Astrocyte of the spinal cord (primary cell): ENCODE measurements at regions not wholly inside any gene's neighbourhood (a gene's known extent, or its start where the extent isn't known, plus 50 kb on each side); places are given as distances from the start of the nearest gene placed in this dataset.

Experiments
- DNase-seq: peaks from one replicate; pipeline ENCODE4 v3.0.0; 2011; ENCODE audit warnings: low read depth, low spot score
- H3K4me3 ChIP-seq: 2 replicates; pipeline ENCODE4 v1.5.1; 2011; ENCODE audit warnings: low read depth, mild to moderate bottlenecking, low read length, moderate library complexity
- CTCF ChIP-seq: IDR thresholded peaks from 2 replicates; pipeline ENCODE4 v1.5.1; 2012; ENCODE audit warnings: low read depth, mild to moderate bottlenecking, low read length, inconsistent platforms
- in situ Hi-C: cut with HindIII; loops from 2 replicates; pipeline ENCODE4 v1.10.0; 2017; ENCODE audit warnings: low sequenced_read_pairs

GRCh38 chr1:209232197-209232596, 351.3 kb upstream of the CAMK1G start:
- no peak for TF ChIP-seq CTCF
- in situ Hi-C loops: no loop called here
- no peak for DNase-seq
- H3K4me3 ChIP-seq: no peak overlapping the region

DNA sequence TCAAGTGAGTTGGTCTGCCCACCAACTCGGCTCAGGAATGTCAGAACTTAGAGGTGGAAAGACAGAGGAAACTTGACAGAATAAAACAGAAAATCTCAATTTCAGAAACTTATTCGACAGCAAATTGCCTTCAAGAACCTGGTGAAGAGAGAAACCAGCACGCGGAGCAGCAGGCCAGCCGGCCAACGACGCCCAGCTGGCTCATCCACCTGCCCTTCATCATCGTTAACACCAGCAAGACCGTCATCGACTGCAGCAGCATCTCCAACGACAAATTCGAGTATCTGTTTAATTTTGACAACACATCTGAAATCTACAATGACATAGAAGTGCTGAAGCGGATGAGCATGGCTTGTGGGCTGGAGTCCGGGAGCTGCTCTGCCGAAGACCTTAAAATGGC, 350.8 kb upstream of the CAMK1G start:
- no peak for DNase-seq
- TF ChIP-seq CTCF: no peak
- in situ Hi-C loops: no loop called here
- H3K4me3 ChIP-seq: no peak overlapping the region

- in situ Hi-C loops: no loop called here
- H3K4me3 ChIP-seq: no peak overlapping the region
- no peak for DNase-seq
- TF ChIP-seq CTCF: no peak
These were observed 348.3 kb upstream of the CAMK1G start for GRCh38 chr1:209235166-209235565.

DNA sequence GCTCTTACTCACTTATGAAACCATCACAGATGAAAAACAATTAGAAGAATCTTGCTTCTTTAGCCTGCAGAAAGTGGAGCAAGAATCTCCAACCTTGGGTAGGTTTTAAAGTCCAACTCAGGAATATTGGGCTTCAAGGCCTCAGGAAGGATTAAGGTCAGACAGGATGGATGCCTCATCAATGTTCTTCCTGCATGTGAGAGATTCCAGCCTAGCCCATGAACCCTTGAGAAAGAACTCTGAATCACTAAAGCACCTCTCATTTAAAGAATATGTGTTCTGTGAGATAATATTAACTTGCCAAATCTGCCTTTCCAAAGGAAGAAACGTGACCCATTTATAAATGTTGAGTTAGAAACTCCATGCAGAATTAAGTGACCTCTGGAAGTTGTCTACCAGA, 345.2 kb upstream of the CAMK1G start:
- no peak for TF ChIP-seq CTCF
- in situ Hi-C loops: no loop called here
- no peak for DNase-seq
- no peak overlapping the region for H3K4me3 ChIP-seq

GRCh38 chr1:209240351-209240750, 343.2 kb upstream of the CAMK1G start:
- in situ Hi-C loops: no loop called here
- no peak for DNase-seq
- H3K4me3 ChIP-seq: no peak overlapping the region
- TF ChIP-seq CTCF: no peak

DNA sequence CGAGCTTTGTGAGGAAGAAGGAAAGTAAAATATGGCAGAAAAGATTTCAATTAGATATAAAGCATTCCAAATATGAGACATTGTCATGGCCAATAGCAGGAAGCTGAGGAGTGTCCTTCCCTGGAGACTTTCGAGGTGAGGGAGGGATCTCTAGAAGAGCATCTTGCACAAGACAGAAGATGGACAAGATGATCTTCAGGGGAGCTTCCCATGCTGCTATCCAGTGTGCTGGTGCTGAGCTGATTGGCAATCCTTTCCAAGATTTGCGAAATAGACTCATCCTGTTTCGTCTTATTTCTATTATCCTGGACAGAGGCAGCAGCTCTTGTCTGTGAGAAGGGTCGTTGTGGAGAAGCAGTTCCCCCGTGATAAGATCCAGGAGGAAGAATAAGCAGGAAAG, 342.0 kb upstream of the CAMK1G start:
- DNase-seq: no peak
- no peak overlapping the region for H3K4me3 ChIP-seq
- no peak for TF ChIP-seq CTCF
- in situ Hi-C loops: no loop called here

GRCh38 chr1:209248649-209249279, 334.8 kb upstream of the CAMK1G start:
- in situ Hi-C loops: no loop called here

More at GRCh38 chr1:209248649-209249279, 334.8 kb upstream of the CAMK1G start:
- peak; percentile 72 for DNase-seq
- TF ChIP-seq CTCF: peak; percentile 86
- H3K4me3 ChIP-seq: no peak overlapping the region
